Suprapubic skin (tissue), 4 donors: ENCODE measurements at regions not wholly inside any gene's neighbourhood (a gene's known extent, or its start where the extent isn't known, plus 50 kb on each side); places are given as distances from the start of the nearest gene placed in this dataset.

Source experiments
- POLR2A ChIP-seq, 2 donors: fragments of 450-650 bp; IDR thresholded peaks; one replicate each; pipeline ENCODE4 v1.6.1; 2017; ENCODE audit warnings: antibody characterized with exemption in 2 of 2, mild to moderate bottlenecking in 2 of 2, moderate library complexity in 2 of 2
- POLR2AphosphoS5 ChIP-seq, 3 donors: sonication (generic); formaldehyde crosslinking; IDR thresholded peaks; one replicate each; pipeline ENCODE4 v1.6.1; 2017; ENCODE audit warnings: antibody characterized with exemption in 3 of 3

GRCh38 chr14:76968621-76969063 lies 59.9 kb downstream of the IRF2BPL start:
- TF ChIP-seq POLR2A (IDR thresholded peaks at IDR 0.05) (no peak), POLR2AphosphoS5 (IDR thresholded peaks at IDR 0.05) (no peak)
